Activated CD4-positive, alpha-beta T cell treated with anti-CD3 and anti-CD28 coated beads, Interleukin-2, amount 10 ng/mL, durations not matched to agents 24 days and 14 days (primary cell): ENCODE measurements at regions not wholly inside any gene's neighbourhood (a gene's known extent, or its start where the extent isn't known, plus 50 kb on each side); places are given as distances from the start of the nearest gene placed in this dataset.
"Not testable (repeated sequence)": the region's sequence is repeated elsewhere in the genome, so short reads cannot be mapped to it uniquely, and the experiment has no call there.

Experiments
- DNase-seq: peaks from one replicate; pipeline ENCODE4 v3.0.0; 2022
- H3K27ac Mint-ChIP-seq: one replicate; pipeline ENCODE4 v1.8.0; 2022; ENCODE audit warnings: mild to moderate bottlenecking, mixed read lengths
- H3K27me3 Mint-ChIP-seq: one replicate; pipeline ENCODE4 v1.8.0; 2022; ENCODE audit warnings: mixed read lengths
- H3K36me3 Mint-ChIP-seq: one replicate; pipeline ENCODE4 v1.8.0; 2022; ENCODE audit warnings: low read depth, mild to moderate bottlenecking, mixed read lengths
- H3K4me1 Mint-ChIP-seq: one replicate; pipeline ENCODE4 v1.8.0; 2021; ENCODE audit warnings: mixed read lengths
- H3K4me3 Mint-ChIP-seq: one replicate; pipeline ENCODE4 v1.8.0; 2022; ENCODE audit warnings: mild to moderate bottlenecking, moderate library complexity, mixed read lengths
- H3K9me3 Mint-ChIP-seq: one replicate; pipeline ENCODE4 v1.8.0; 2021; ENCODE audit warnings: mixed read lengths
- intact Hi-C: fragments of 100-400 bp; cut with micrococcal nuclease; formaldehyde crosslinking; loops from one replicate; pipeline ENCODE4 v1.15.1; 2023

DNA sequence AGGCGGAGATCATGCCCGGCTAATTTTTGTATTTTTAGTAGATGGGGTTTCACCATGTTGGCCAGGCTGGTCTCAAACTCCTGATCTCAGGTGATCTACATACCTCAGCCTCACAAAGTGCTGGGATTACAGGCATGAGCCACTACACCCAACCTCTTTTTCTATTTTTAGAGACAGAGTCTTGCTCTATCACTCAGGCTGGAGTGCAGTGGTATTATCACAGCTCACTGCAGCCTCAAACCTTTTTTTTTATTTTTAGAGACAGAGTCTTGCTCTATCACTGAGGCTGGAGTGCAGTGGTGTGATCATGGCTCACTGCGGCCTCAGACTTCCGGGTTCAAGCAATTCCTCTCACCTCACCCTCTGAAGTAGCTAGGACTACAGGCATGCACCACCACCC lies 64.6 kb upstream of the ADGRL1 start:
- DNase-seq, H3K27me3 Mint-ChIP-seq, H3K9me3 Mint-ChIP-seq, H3K4me3 Mint-ChIP-seq, H3K4me1 Mint-ChIP-seq, H3K36me3 Mint-ChIP-seq, intact Hi-C loops, H3K27ac Mint-ChIP-seq: not testable (repeated sequence)

- intact Hi-C loops: no loop called here
- Mint-ChIP-seq H3K4me3 (no peak overlapping the region), H3K9me3 (no peaks in the 10 kb centered on the region), H3K27me3 (peaks cover 1% of the 10 kb centered on the region), H3K36me3 (no peaks in the 10 kb centered on the region), H3K27ac (no peak overlapping the region), H3K4me1 (no peaks in the 10 kb centered on the region)
- DNase-seq: no peak
Measured at GRCh38 chr19:14267224-14267741, 61.3 kb upstream of the ADGRL1 start.

GRCh38 chr19:14266208-14266607 lies 60.2 kb upstream of the ADGRL1 start:
- H3K4me3 Mint-ChIP-seq, H3K27me3 Mint-ChIP-seq, H3K36me3 Mint-ChIP-seq, DNase-seq, H3K27ac Mint-ChIP-seq, H3K4me1 Mint-ChIP-seq, intact Hi-C loops, H3K9me3 Mint-ChIP-seq: not testable (repeated sequence)

DNA sequence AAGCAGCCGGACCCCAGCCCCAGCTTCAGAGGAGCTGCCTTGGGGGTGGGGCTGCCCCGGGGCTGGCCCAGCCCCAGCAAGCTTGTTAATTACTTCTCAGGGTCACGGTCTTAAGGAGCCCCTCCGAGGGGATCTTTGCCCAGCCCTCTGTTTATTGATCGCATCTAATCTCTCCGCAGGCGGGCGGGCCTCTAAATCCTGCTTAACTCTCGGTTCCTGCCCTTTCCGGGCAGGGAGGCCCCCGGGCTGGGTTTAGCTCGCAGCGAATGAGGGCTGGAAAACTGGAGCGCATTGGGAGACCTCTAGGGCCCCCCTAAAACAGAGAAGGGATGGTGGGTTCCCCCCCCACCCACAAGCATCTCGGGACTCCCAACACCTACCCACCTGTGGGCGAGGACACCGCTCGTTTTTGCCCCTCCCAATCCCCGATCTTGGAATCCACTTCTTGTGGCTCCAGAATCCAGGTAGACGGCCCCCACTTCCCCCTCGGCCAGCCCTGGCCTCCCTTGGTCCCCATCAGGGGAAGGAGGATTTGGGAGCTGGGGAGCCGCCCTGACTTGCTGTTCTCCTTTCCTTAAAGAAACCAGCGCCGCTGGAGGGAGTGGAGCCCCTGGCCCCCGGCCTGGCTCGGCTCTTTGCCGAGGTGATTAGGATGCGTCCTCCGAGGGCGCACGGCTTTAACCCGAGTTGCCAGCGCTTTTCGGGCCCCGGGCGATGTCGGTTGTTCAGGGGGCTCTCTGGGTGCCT lies 59.5 kb upstream of the ADGRL1 start:
- intact Hi-C loops: no loop called here
- H3K4me3 Mint-ChIP-seq: no peak overlapping the region
- no peaks in the 10 kb centered on the region for H3K4me1 Mint-ChIP-seq
- no peaks in the 10 kb centered on the region for H3K9me3 Mint-ChIP-seq
- peaks cover 1% of the 10 kb centered on the region for H3K27me3 Mint-ChIP-seq
- no peaks in the 10 kb centered on the region for H3K36me3 Mint-ChIP-seq
- DNase-seq: no peak
- H3K27ac Mint-ChIP-seq: no peak overlapping the region

DNA sequence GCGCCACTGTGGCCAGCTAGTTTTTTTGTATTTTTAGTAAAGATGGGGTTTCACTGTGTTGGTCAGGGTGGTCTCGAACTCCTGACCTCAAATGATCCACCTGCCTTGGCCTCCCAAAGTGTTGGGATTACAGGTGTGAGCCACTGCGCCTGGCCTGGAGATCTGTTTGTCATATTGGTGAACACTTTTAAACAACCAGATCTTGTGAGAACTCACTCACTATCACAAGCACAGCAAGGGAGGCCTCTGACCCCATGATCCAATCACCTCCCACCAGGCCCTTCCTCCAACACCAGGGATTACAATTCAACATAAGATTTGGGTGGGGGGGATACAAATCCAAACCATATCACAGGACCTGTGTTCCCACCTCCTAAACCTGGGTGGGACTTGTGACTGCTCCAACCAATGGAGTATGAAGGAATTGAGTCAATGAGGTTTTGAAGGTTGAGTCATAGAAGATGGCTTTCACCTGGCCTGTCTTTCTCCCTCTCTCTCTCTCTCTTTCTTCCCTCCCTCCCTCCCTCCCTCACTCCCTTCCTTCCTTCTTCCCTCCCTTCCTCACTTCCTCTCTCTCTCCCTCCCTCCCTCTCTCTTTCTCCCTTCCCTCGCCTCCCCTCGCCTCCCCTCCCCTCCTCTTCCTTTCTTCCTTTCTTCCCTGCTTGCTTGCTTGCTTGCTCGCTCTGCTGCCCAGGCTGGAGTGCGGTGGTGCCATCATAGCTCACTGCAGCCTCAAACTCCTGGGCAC lies 50.1 kb upstream of the ADGRL1 start:
- DNase-seq, H3K9me3 Mint-ChIP-seq, H3K27ac Mint-ChIP-seq, H3K27me3 Mint-ChIP-seq, H3K4me1 Mint-ChIP-seq, H3K36me3 Mint-ChIP-seq, intact Hi-C loops, H3K4me3 Mint-ChIP-seq: not testable (repeated sequence)
